ENCODE measurements at regions not wholly inside any gene's neighbourhood (a gene's known extent, or its start where the extent isn't known, plus 50 kb on each side); places are given as distances from the start of the nearest gene placed in this dataset.
A peak's percentile ranks its signal among the peaks of the same experiment; 100 is the strongest.

GRCh38 chr18:14917311-14917710, 169.3 kb downstream of the ANKRD30B start:
- Histone ChIP-seq H4K20me1 (ENCODE audit: control insufficient read depth, extremely low read depth, insufficient read depth, low read length) (no peaks in the 10 kb centered on the region), H3K4me2 (ENCODE audit: extremely low read depth, insufficient read depth, low read length) (no peak overlapping the region), H3K27me3 (ENCODE audit: control insufficient read depth, insufficient read depth, low read length) (no peaks in the 10 kb centered on the region), H3K4me1 (ENCODE audit: control insufficient read depth, extremely low read depth, insufficient read depth, low read length) (no peaks in the 10 kb centered on the region), H3K9me3 (ENCODE audit: control insufficient read depth, insufficient read depth, low read depth, low read length) (no peaks in the 10 kb centered on the region), H3K4me3 (replicated peaks in 1 of 4; ENCODE audit: control extremely low read depth in 1 of 4, insufficient read depth in 1 of 4, low read depth in 3 of 4, low read length in 4 of 4) (no peak overlapping the region), H2AFZ (ENCODE audit: low read length) (no peak overlapping the region), H3K27ac (ENCODE audit: insufficient read depth, low read length) (no peak overlapping the region), H3K9ac (ENCODE audit: insufficient read depth, low read length) (no peak overlapping the region), H3K36me3 (ENCODE audit: control insufficient read depth, insufficient read depth, low read length) (no peaks in the 10 kb centered on the region), H3K79me2 (ENCODE audit: control insufficient read depth, insufficient read depth, low read length) (no peaks in the 10 kb centered on the region)
- TF ChIP-seq CTCF (conservative IDR thresholded peaks at IDR 0.05 in 1 of 2, IDR thresholded peaks at IDR 0.05 in 1 of 2; ENCODE audit: low read depth in 1 of 2, low read length in 2 of 2) (no peak), EZH2 (IDR thresholded peaks at IDR 0.05; ENCODE audit: low read length, missing control alignments) (no peak)
- DNase-seq (ENCODE audit: low read depth in 2 of 2), result no peak

GRCh38 chr18:14919666-14920065, 171.7 kb downstream of the ANKRD30B start:
- no peaks in the 10 kb centered on the region for H4K20me1 ChIP-seq (ENCODE audit: control insufficient read depth, extremely low read depth, insufficient read depth, low read length)
- no peaks in the 10 kb centered on the region for H3K9me3 ChIP-seq (ENCODE audit: control insufficient read depth, insufficient read depth, low read depth, low read length)
- no peak for DNase-seq (ENCODE audit: low read depth in 2 of 2)
- no peaks in the 10 kb centered on the region for H3K27me3 ChIP-seq (ENCODE audit: control insufficient read depth, insufficient read depth, low read length)
- no peak overlapping the region for H3K9ac ChIP-seq (ENCODE audit: insufficient read depth, low read length)
- TF ChIP-seq EZH2 (IDR thresholded peaks at IDR 0.05; ENCODE audit: low read length, missing control alignments) (no peak), CTCF (conservative IDR thresholded peaks at IDR 0.05 in 1 of 2, IDR thresholded peaks at IDR 0.05 in 1 of 2; ENCODE audit: low read depth in 1 of 2, low read length in 2 of 2) (no peak)
- no peak overlapping the region for H3K4me3 ChIP-seq (replicated peaks in 1 of 4; ENCODE audit: control extremely low read depth in 1 of 4, insufficient read depth in 1 of 4, low read depth in 3 of 4, low read length in 4 of 4)
- H2AFZ ChIP-seq (ENCODE audit: low read length), result no peak overlapping the region
- no peak overlapping the region for H3K4me2 ChIP-seq (ENCODE audit: extremely low read depth, insufficient read depth, low read length)
- no peaks in the 10 kb centered on the region for H3K79me2 ChIP-seq (ENCODE audit: control insufficient read depth, insufficient read depth, low read length)
- no peaks in the 10 kb centered on the region for H3K36me3 ChIP-seq (ENCODE audit: control insufficient read depth, insufficient read depth, low read length)
- no peaks in the 10 kb centered on the region for H3K4me1 ChIP-seq (ENCODE audit: control insufficient read depth, extremely low read depth, insufficient read depth, low read length)
- H3K27ac ChIP-seq (ENCODE audit: insufficient read depth, low read length), result no peak overlapping the region

- no peaks in the 10 kb centered on the region for H3K36me3 ChIP-seq (ENCODE audit: control insufficient read depth, insufficient read depth, low read length)
- DNase-seq (ENCODE audit: low read depth in 2 of 2), result peak in 1 of 2 donors; percentile 3
- no peaks in the 10 kb centered on the region for H3K79me2 ChIP-seq (ENCODE audit: control insufficient read depth, insufficient read depth, low read length)
- H3K27me3 ChIP-seq (ENCODE audit: control insufficient read depth, insufficient read depth, low read length), result no peaks in the 10 kb centered on the region
- H3K27ac ChIP-seq (ENCODE audit: insufficient read depth, low read length), result no peak overlapping the region
- no peak for TF ChIP-seq CTCF (conservative IDR thresholded peaks at IDR 0.05 in 1 of 2, IDR thresholded peaks at IDR 0.05 in 1 of 2; ENCODE audit: low read depth in 1 of 2, low read length in 2 of 2)
- no peak for TF ChIP-seq EZH2 (IDR thresholded peaks at IDR 0.05; ENCODE audit: low read length, missing control alignments)
- H3K9ac ChIP-seq (ENCODE audit: insufficient read depth, low read length), result no peak overlapping the region
- no peaks in the 10 kb centered on the region for H3K9me3 ChIP-seq (ENCODE audit: control insufficient read depth, insufficient read depth, low read depth, low read length)
- H4K20me1 ChIP-seq (ENCODE audit: control insufficient read depth, extremely low read depth, insufficient read depth, low read length), result no peaks in the 10 kb centered on the region
- H2AFZ ChIP-seq (ENCODE audit: low read length), result no peak overlapping the region
- no peaks in the 10 kb centered on the region for H3K4me1 ChIP-seq (ENCODE audit: control insufficient read depth, extremely low read depth, insufficient read depth, low read length)
- H3K4me2 ChIP-seq (ENCODE audit: extremely low read depth, insufficient read depth, low read length), result no peak overlapping the region
- no peak overlapping the region for H3K4me3 ChIP-seq (replicated peaks in 1 of 4; ENCODE audit: control extremely low read depth in 1 of 4, insufficient read depth in 1 of 4, low read depth in 3 of 4, low read length in 4 of 4)
Observed at GRCh38 chr18:14921031-14921430, 173.1 kb downstream of the ANKRD30B start.

All from fibroblast of lung (primary cell).